Stimulated activated CD4-positive, alpha-beta T cell treated with anti-CD3 and anti-CD28 coated beads, Interleukin-1b, Interleukin-23, amount 100 ng/mL, for 48 hours (primary cell): ENCODE measurements at regions not wholly inside any gene's neighbourhood (a gene's known extent, or its start where the extent isn't known, plus 50 kb on each side); places are given as distances from the start of the nearest gene placed in this dataset.

Source experiments
- DNase-seq: peaks from one replicate; pipeline ENCODE4 v3.0.0-alpha.2; 2020

- no peak for DNase-seq
These were observed 271.6 kb downstream of the SYK start for GRCh38 chr9:91073049-91073810.

GRCh38 chr9:91073811-91074771 lies 272.5 kb downstream of the SYK start:
- DNase-seq: no peak

- no peak for DNase-seq
These were observed 273.2 kb downstream of the SYK start for GRCh38 chr9:91074866-91075265.

- DNase-seq: no peak
These were observed 273.7 kb downstream of the SYK start for GRCh38 chr9:91075279-91075678.

- DNase-seq: no peak
These were observed 276.2 kb downstream of the SYK start for GRCh38 chr9:91077624-91078368.

- no peak for DNase-seq
These were observed 276.7 kb downstream of the SYK start for GRCh38 chr9:91078369-91078695.

- no peak for DNase-seq
These were observed 279.0 kb downstream of the AUH start for GRCh38 chr9:91082731-91083130.

- DNase-seq: no peak
These were observed 276.7 kb downstream of the AUH start for GRCh38 chr9:91084896-91085516.

GRCh38 chr9:91085517-91086291 lies 276.0 kb downstream of the AUH start:
- no peak for DNase-seq

GRCh38 chr9:91086657-91087461 lies 274.9 kb downstream of the AUH start:
- DNase-seq: no peak

GRCh38 chr9:91087462-91087759 lies 274.3 kb downstream of the AUH start:
- no peak for DNase-seq

GRCh38 chr9:91089405-91090129 lies 272.2 kb downstream of the AUH start:
- no peak for DNase-seq

- DNase-seq: no peak
These were observed 271.6 kb downstream of the AUH start for GRCh38 chr9:91090130-91090410.

GRCh38 chr9:91092214-91092613 lies 269.5 kb downstream of the AUH start:
- DNase-seq: no peak

- no peak for DNase-seq
These were observed 267.2 kb downstream of the AUH start for GRCh38 chr9:91094324-91095088.

- no peak for DNase-seq
These were observed 263.4 kb downstream of the AUH start for GRCh38 chr9:91098203-91098850.

- no peak for DNase-seq
These were observed 262.3 kb downstream of the AUH start for GRCh38 chr9:91099436-91099835.

GRCh38 chr9:91100878-91101450 lies 260.8 kb downstream of the AUH start:
- DNase-seq: no peak

- peak; percentile 92 for DNase-seq
These were observed 260.0 kb downstream of the AUH start for GRCh38 chr9:91101611-91102168.
